ENCODE measurements at regions not wholly inside any gene's neighbourhood (a gene's known extent, or its start where the extent isn't known, plus 50 kb on each side); places are given as distances from the start of the nearest gene placed in this dataset.

GRCh38 chr10:51004776-51005175 is 69.5 kb upstream of the PRKG1 start:
- no peak for DNase-seq (ENCODE audit: low read depth in 1 of 2, low spot score in 2 of 2)
- H4K20me1 ChIP-seq (replicated peaks in 1 of 2; ENCODE audit: control insufficient read depth in 1 of 2, insufficient read depth in 2 of 2, low read length in 2 of 2), result no peaks in the 10 kb centered on the region

More at GRCh38 chr10:51004776-51005175, 69.5 kb upstream of the PRKG1 start:
- no peak overlapping the region for H3K18ac ChIP-seq (ENCODE audit: extremely low read depth, low read length)
- no peak overlapping the region for H4K5ac ChIP-seq (ENCODE audit: insufficient read length, low read depth, low read length)
- 81% methylated on average over 3 of the region's 3 CpGs; no CpG with 5 or more reads in 1 of the 2 experiments for WGBS, 2 experiments (ENCODE audit: extremely low coverage in 1 of 2, insufficient coverage in 1 of 2, insufficient read length in 1 of 2, insufficient replicate concordance in 2 of 2, low coverage in 1 of 2, low lambda C conversion rate in 2 of 2, missing lambda C conversion rate in 1 of 2)
- H3K23me2 ChIP-seq (ENCODE audit: low read depth, low read length), result no peaks in the 10 kb centered on the region
- H3K9me3 ChIP-seq (ENCODE audit: insufficient read depth in 2 of 2, low read depth in 1 of 2, low read length in 1 of 2), result no peaks in the 10 kb centered on the region
- H2AFZ ChIP-seq (ENCODE audit: low read length), result no peak overlapping the region
- no peak overlapping the region for H2BK120ac ChIP-seq (replicated peaks; ENCODE audit: low read depth, low read length)
- no peak overlapping the region for H3K23ac ChIP-seq (ENCODE audit: insufficient read length)
- H4K91ac ChIP-seq (replicated peaks; ENCODE audit: insufficient read length, low read length), result no peak overlapping the region
- no peaks in the 10 kb centered on the region for H3K79me2 ChIP-seq (ENCODE audit: control insufficient read depth in 1 of 2, insufficient read depth in 2 of 2, low read length in 2 of 2)
- H3K4me3 ChIP-seq (ENCODE audit: extremely low read depth in 1 of 4, insufficient read depth in 2 of 4, low read depth in 3 of 4, low read length in 4 of 4), result no peak overlapping the region
- no peak overlapping the region for H3K4ac ChIP-seq (replicated peaks; ENCODE audit: insufficient read length, low read depth, low read length)
- no peak overlapping the region for H3K14ac ChIP-seq (ENCODE audit: insufficient read length)
- peaks cover 0 to 5% (median 4%) of the 10 kb centered on the region in 4 experiments; a peak in 3 of 7 replicates for H3K4me1 ChIP-seq (replicated peaks in 1 of 4; ENCODE audit: control insufficient read depth in 3 of 4, insufficient read depth in 4 of 4, low read length in 3 of 4)
- H3K36me3 ChIP-seq (ENCODE audit: control insufficient read depth in 2 of 4, insufficient read depth in 4 of 4, low read length in 3 of 4), result no peaks in the 10 kb centered on the region
- no peak for FAIRE-seq
- CTCF ChIA-PET (ENCODE audit: partially characterized antibody), result interaction anchor here (0.7 to 2.5 kb wide), 6 partner anchors 9 to 141 kb away, joined by 3 to 9 read pairs (median 8); no protein-coding TSS in a partner anchor
- H3K79me1 ChIP-seq (ENCODE audit: low read depth, low read length), result no peaks in the 10 kb centered on the region
- no peak overlapping the region for H3K4me2 ChIP-seq (ENCODE audit: insufficient read depth in 1 of 2, low read depth in 2 of 2, low read length in 2 of 2)
- H2BK15ac ChIP-seq (ENCODE audit: low read length), result no peak overlapping the region
- no peaks in the 10 kb centered on the region; a peak in 1 of 7 replicates for H3K27me3 ChIP-seq (replicated peaks in 1 of 4; ENCODE audit: control insufficient read depth in 3 of 4, extremely low read depth in 1 of 4, insufficient read depth in 3 of 4, low read length in 3 of 4)
- POLR2A ChIA-PET (ENCODE audit: partially characterized antibody), result no interaction called here
- H4K8ac ChIP-seq (ENCODE audit: extremely low read depth, insufficient read depth, low read length), result no peak overlapping the region
- H2BK5ac ChIP-seq (ENCODE audit: low read depth, low read length), result no peak overlapping the region
- no peak overlapping the region for H2BK20ac ChIP-seq (ENCODE audit: low read length)
- H2AK5ac ChIP-seq (ENCODE audit: low read depth, low read length), result no peak overlapping the region
- no peak for TF ChIP-seq GABPA (IDR thresholded peaks at IDR 0.05; ENCODE audit: borderline replicate concordance, insufficient read depth, low read length)
- TF ChIP-seq ASH2L (IDR thresholded peaks at IDR 0.05; ENCODE audit: low read length), result no peak
- TF ChIP-seq FOSL1 (IDR thresholded peaks at IDR 0.05; ENCODE audit: insufficient read depth, low read depth, low read length), result no peak
- TF ChIP-seq KDM1A (IDR thresholded peaks at IDR 0.05; ENCODE audit: borderline replicate concordance, low read length), result no peak
- TF ChIP-seq ZNF274 (IDR thresholded peaks at IDR 0.05; ENCODE audit: borderline replicate concordance, extremely low read depth, low read length), result no peak
- no peak for TF ChIP-seq CHD2 (IDR thresholded peaks at IDR 0.05; ENCODE audit: low read length)
- TF ChIP-seq GTF2F1 (IDR thresholded peaks at IDR 0.05; ENCODE audit: borderline replicate concordance, low read depth, low read length), result no peak
- TF ChIP-seq SAP30 (IDR thresholded peaks at IDR 0.05; ENCODE audit: insufficient read depth, insufficient replicate concordance, low read length), result no peak
- TF ChIP-seq CTBP2 (IDR thresholded peaks at IDR 0.05; ENCODE audit: borderline replicate concordance, insufficient read depth, insufficient read length, low read length), result no peak
- no peak for TF ChIP-seq EP300 (IDR thresholded peaks at IDR 0.05; ENCODE audit: borderline replicate concordance in 1 of 2, low read depth in 2 of 2, low read length in 2 of 2)
- no peak overlapping the region for H3K56ac ChIP-seq (replicated peaks; ENCODE audit: insufficient read length, low read depth, low read length)
- H2BK12ac ChIP-seq (ENCODE audit: low read depth, low read length), result no peak overlapping the region
- H3K27ac ChIP-seq (ENCODE audit: low read depth, low read length), result no peak overlapping the region
- no peak overlapping the region for H3K9ac ChIP-seq (replicated peaks in 1 of 4; ENCODE audit: extremely low read depth in 1 of 4, low read depth in 3 of 4, low read length in 3 of 4)

Measured in H1 (cell line).